WTC11 (cell line): ENCODE measurements at regions not wholly inside any gene's neighbourhood (a gene's known extent, or its start where the extent isn't known, plus 50 kb on each side); places are given as distances from the start of the nearest gene placed in this dataset.

Source experiments
- ATAC-seq: fragments of 200-7000 bp; cut with Tn5 transposase; 2 replicates; pipeline ENCODE4 v1.10.0; 2021; ENCODE audit warnings: mild to moderate bottlenecking, moderate library complexity
- CTCF ChIA-PET: fragments of 300-600 bp; sonication (Branson Sonifier 250); formaldehyde crosslinking; loops from one replicate; lab custom pipeline; 2021; ENCODE audit warnings: antibody characterized with exemption; lab: Charles Lee
- POLR2A ChIA-PET: fragments of 350-600 bp; sonication (Branson Sonifier 250); formaldehyde crosslinking; loops from one replicate; lab custom pipeline; 2021; ENCODE audit warnings: antibody characterized with exemption; lab: Charles Lee
- DNase-seq: peaks from one replicate; pipeline ENCODE4 v3.0.0; 2021; ENCODE audit warnings: low spot score
- H3K27ac Mint-ChIP-seq: 2 replicates; pipeline ENCODE4 v1.8.0; 2021; ENCODE audit warnings: mixed read lengths
- H3K27me3 Mint-ChIP-seq: 2 replicates; pipeline ENCODE4 v1.8.0; 2021; ENCODE audit warnings: low read depth, mild to moderate bottlenecking, moderate library complexity, mixed read lengths
- H3K36me3 Mint-ChIP-seq: 2 replicates; pipeline ENCODE4 v1.8.0; 2021; ENCODE audit warnings: mixed read lengths
- H3K4me1 Mint-ChIP-seq: 2 replicates; pipeline ENCODE4 v1.8.0; 2022; ENCODE audit warnings: mixed read lengths
- H3K4me3 Mint-ChIP-seq: 2 replicates; pipeline ENCODE4 v1.8.0; 2021; ENCODE audit warnings: mild to moderate bottlenecking, moderate library complexity, mixed read lengths
- H3K9me3 Mint-ChIP-seq: 2 replicates; pipeline ENCODE4 v1.8.0; 2021; ENCODE audit warnings: mixed read lengths
- GABPB1 ChIP-seq: sonication (generic); formaldehyde crosslinking; IDR thresholded peaks from 2 replicates; pipeline ENCODE4 v1.8.1; 2023; ENCODE audit warnings: mild to moderate bottlenecking, missing genetic modification reagents
- GRHL2 ChIP-seq: fragments of 250-450 bp; sonication (Bioruptor Pico); IDR thresholded peaks from 2 replicates; pipeline ENCODE4 v1.8.0; 2022; ENCODE audit warnings: mild to moderate bottlenecking, moderate library complexity; ENCODE audit not compliant: insufficient replicate concordance, severe bottlenecking
- JAZF1 ChIP-seq: fragments of 250-450 bp; sonication (Bioruptor Pico); IDR thresholded peaks from 2 replicates; pipeline ENCODE4 v1.9.0; 2021; ENCODE audit warnings: moderate library complexity, mild to moderate bottlenecking, inconsistent platforms
- KAT7 ChIP-seq: sonication (generic); formaldehyde crosslinking; IDR thresholded peaks from 2 replicates; pipeline ENCODE4 v1.8.1; 2023; ENCODE audit warnings: missing genetic modification reagents, mild to moderate bottlenecking, borderline replicate concordance
- MYBL2 ChIP-seq: sonication (generic); formaldehyde crosslinking; IDR thresholded peaks from 2 replicates; pipeline ENCODE4 v1.8.1; 2023; ENCODE audit warnings: mild to moderate bottlenecking, moderate library complexity, missing genetic modification reagents
- SOX15 ChIP-seq: fragments of 250-450 bp; sonication (Bioruptor Pico); IDR thresholded peaks from 2 replicates; pipeline ENCODE4 v1.9.0; 2021; ENCODE audit warnings: mild to moderate bottlenecking
- TCF7 ChIP-seq: sonication (generic); formaldehyde crosslinking; IDR thresholded peaks from 2 replicates; pipeline ENCODE4 v1.8.0; 2022; ENCODE audit warnings: mild to moderate bottlenecking, low read depth, missing genetic modification reagents, moderate library complexity
- ZBTB21 ChIP-seq: sonication (generic); formaldehyde crosslinking; IDR thresholded peaks from 2 replicates; pipeline ENCODE4 v1.8.1; 2023; ENCODE audit warnings: mild to moderate bottlenecking, missing genetic modification reagents, borderline replicate concordance
- ZNF121 ChIP-seq: sonication (generic); formaldehyde crosslinking; IDR thresholded peaks from 2 replicates; pipeline ENCODE4 v1.8.0; 2023; ENCODE audit warnings: missing genetic modification reagents
- ZNF232 ChIP-seq: sonication (generic); formaldehyde crosslinking; IDR thresholded peaks from 2 replicates; pipeline ENCODE4 v1.8.0; 2022; ENCODE audit warnings: mild to moderate bottlenecking, missing genetic modification reagents
- ZNF423 ChIP-seq: fragments of 250-450 bp; sonication (Bioruptor Pico); IDR thresholded peaks from 2 replicates; pipeline ENCODE4 v2.1.2; 2022; ENCODE audit warnings: mild to moderate bottlenecking, moderate library complexity
- TF ChIP-seq, protein P1 (sequence below): sonication (generic); formaldehyde crosslinking; IDR thresholded peaks from 2 replicates; pipeline ENCODE4 v1.8.0; 2023; ENCODE audit warnings: missing genetic modification reagents, mild to moderate bottlenecking, borderline replicate concordance
- TF ChIP-seq, protein P2 (sequence below): sonication (generic); formaldehyde crosslinking; conservative IDR thresholded peaks from 2 replicates; pipeline ENCODE4 v1.8.1; 2022; ENCODE audit warnings: mild to moderate bottlenecking, missing genetic modification reagents
- TF ChIP-seq, protein P3 (sequence below): sonication (generic); formaldehyde crosslinking; IDR thresholded peaks from 2 replicates; pipeline ENCODE4 v1.8.1; 2023; ENCODE audit warnings: mild to moderate bottlenecking, missing genetic modification reagents, moderate library complexity
- TF ChIP-seq, protein P4 (sequence below): fragments of 200-600 bp; IDR thresholded peaks from 2 replicates; pipeline ENCODE4 v1.8.0; 2022; ENCODE audit warnings: antibody characterized with exemption
- TF ChIP-seq, protein P5 (sequence below): sonication (generic); formaldehyde crosslinking; IDR thresholded peaks from 2 replicates; pipeline ENCODE4 v1.8.0; 2022; ENCODE audit warnings: mild to moderate bottlenecking, missing genetic modification reagents
- TF ChIP-seq, protein P6 (sequence below): sonication (generic); formaldehyde crosslinking; IDR thresholded peaks from 2 replicates; pipeline ENCODE4 v1.8.1; 2023; ENCODE audit warnings: mild to moderate bottlenecking, missing genetic modification reagents, borderline replicate concordance
- TF ChIP-seq, protein P7 (sequence below): sonication (generic); formaldehyde crosslinking; IDR thresholded peaks from 2 replicates; pipeline ENCODE4 v1.8.1; 2023; ENCODE audit warnings: mild to moderate bottlenecking, missing genetic modification reagents

DNA sequence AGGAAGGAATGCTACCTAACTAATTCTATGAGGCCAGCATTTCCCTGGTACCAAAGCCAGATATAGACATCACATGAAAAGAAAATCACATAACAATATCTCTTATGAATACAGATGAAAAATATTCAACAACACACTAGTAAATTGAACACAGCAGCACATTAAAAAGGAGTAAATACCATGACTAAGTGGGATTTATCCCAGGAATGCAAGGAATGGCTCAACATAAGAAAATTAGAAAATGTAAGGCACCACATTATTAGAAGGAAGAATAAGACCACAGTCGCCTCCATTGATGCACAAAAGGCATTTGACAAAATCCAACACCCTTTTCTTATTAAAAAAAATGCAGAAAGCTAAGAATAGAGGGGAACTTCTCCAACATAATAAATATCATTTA, 133.9 kb downstream of the TTC32 start:
- Mint-ChIP-seq H3K36me3 (no peaks in the 10 kb centered on the region), H3K27me3 (no peaks in the 10 kb centered on the region), H3K27ac (no peak overlapping the region), H3K9me3 (0 out of 2 replicates have a peak, but pooled peaks cover 4% of the 10 kb centered on the region), H3K4me1 (peaks cover 6% of the 10 kb centered on the region), H3K4me3 (no peak overlapping the region)
- no peak for ATAC-seq
- POLR2A ChIA-PET = no interaction called here
- no peak for DNase-seq
- CTCF ChIA-PET = no interaction called here
- TF ChIP-seq, protein P1, sequence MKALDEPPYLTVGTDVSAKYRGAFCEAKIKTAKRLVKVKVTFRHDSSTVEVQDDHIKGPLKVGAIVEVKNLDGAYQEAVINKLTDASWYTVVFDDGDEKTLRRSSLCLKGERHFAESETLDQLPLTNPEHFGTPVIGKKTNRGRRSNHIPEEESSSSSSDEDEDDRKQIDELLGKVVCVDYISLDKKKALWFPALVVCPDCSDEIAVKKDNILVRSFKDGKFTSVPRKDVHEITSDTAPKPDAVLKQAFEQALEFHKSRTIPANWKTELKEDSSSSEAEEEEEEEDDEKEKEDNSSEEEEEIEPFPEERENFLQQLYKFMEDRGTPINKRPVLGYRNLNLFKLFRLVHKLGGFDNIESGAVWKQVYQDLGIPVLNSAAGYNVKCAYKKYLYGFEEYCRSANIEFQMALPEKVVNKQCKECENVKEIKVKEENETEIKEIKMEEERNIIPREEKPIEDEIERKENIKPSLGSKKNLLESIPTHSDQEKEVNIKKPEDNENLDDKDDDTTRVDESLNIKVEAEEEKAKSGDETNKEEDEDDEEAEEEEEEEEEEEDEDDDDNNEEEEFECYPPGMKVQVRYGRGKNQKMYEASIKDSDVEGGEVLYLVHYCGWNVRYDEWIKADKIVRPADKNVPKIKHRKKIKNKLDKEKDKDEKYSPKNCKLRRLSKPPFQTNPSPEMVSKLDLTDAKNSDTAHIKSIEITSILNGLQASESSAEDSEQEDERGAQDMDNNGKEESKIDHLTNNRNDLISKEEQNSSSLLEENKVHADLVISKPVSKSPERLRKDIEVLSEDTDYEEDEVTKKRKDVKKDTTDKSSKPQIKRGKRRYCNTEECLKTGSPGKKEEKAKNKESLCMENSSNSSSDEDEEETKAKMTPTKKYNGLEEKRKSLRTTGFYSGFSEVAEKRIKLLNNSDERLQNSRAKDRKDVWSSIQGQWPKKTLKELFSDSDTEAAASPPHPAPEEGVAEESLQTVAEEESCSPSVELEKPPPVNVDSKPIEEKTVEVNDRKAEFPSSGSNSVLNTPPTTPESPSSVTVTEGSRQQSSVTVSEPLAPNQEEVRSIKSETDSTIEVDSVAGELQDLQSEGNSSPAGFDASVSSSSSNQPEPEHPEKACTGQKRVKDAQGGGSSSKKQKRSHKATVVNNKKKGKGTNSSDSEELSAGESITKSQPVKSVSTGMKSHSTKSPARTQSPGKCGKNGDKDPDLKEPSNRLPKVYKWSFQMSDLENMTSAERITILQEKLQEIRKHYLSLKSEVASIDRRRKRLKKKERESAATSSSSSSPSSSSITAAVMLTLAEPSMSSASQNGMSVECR (CRISPR knock-in tag) = no peak
- TF ChIP-seq ZBTB21 (no peak), KAT7 (CRISPR knock-in tag) (no peak), ZNF423 (CRISPR knock-in tag) (no peak), MYBL2 (CRISPR knock-in tag) (no peak), GRHL2 (no peak), TCF7 (no peak), GABPB1 (CRISPR knock-in tag) (no peak), ZNF121 (CRISPR knock-in tag) (no peak), SOX15 (CRISPR knock-in tag) (no peak), JAZF1 (CRISPR knock-in tag) (no peak), ZNF232 (CRISPR knock-in tag) (no peak)
- TF ChIP-seq, protein P2, sequence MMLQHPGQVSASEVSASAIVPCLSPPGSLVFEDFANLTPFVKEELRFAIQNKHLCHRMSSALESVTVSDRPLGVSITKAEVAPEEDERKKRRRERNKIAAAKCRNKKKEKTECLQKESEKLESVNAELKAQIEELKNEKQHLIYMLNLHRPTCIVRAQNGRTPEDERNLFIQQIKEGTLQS = no peak
- TF ChIP-seq, protein P3, sequence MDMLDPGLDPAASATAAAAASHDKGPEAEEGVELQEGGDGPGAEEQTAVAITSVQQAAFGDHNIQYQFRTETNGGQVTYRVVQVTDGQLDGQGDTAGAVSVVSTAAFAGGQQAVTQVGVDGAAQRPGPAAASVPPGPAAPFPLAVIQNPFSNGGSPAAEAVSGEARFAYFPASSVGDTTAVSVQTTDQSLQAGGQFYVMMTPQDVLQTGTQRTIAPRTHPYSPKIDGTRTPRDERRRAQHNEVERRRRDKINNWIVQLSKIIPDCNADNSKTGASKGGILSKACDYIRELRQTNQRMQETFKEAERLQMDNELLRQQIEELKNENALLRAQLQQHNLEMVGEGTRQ = no peak
- TF ChIP-seq, protein P4, sequence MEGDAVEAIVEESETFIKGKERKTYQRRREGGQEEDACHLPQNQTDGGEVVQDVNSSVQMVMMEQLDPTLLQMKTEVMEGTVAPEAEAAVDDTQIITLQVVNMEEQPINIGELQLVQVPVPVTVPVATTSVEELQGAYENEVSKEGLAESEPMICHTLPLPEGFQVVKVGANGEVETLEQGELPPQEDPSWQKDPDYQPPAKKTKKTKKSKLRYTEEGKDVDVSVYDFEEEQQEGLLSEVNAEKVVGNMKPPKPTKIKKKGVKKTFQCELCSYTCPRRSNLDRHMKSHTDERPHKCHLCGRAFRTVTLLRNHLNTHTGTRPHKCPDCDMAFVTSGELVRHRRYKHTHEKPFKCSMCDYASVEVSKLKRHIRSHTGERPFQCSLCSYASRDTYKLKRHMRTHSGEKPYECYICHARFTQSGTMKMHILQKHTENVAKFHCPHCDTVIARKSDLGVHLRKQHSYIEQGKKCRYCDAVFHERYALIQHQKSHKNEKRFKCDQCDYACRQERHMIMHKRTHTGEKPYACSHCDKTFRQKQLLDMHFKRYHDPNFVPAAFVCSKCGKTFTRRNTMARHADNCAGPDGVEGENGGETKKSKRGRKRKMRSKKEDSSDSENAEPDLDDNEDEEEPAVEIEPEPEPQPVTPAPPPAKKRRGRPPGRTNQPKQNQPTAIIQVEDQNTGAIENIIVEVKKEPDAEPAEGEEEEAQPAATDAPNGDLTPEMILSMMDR = no peak
- TF ChIP-seq, protein P5, sequence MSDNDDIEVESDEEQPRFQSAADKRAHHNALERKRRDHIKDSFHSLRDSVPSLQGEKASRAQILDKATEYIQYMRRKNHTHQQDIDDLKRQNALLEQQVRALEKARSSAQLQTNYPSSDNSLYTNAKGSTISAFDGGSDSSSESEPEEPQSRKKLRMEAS (CRISPR knock-in tag) = no peak
- TF ChIP-seq, protein P6, sequence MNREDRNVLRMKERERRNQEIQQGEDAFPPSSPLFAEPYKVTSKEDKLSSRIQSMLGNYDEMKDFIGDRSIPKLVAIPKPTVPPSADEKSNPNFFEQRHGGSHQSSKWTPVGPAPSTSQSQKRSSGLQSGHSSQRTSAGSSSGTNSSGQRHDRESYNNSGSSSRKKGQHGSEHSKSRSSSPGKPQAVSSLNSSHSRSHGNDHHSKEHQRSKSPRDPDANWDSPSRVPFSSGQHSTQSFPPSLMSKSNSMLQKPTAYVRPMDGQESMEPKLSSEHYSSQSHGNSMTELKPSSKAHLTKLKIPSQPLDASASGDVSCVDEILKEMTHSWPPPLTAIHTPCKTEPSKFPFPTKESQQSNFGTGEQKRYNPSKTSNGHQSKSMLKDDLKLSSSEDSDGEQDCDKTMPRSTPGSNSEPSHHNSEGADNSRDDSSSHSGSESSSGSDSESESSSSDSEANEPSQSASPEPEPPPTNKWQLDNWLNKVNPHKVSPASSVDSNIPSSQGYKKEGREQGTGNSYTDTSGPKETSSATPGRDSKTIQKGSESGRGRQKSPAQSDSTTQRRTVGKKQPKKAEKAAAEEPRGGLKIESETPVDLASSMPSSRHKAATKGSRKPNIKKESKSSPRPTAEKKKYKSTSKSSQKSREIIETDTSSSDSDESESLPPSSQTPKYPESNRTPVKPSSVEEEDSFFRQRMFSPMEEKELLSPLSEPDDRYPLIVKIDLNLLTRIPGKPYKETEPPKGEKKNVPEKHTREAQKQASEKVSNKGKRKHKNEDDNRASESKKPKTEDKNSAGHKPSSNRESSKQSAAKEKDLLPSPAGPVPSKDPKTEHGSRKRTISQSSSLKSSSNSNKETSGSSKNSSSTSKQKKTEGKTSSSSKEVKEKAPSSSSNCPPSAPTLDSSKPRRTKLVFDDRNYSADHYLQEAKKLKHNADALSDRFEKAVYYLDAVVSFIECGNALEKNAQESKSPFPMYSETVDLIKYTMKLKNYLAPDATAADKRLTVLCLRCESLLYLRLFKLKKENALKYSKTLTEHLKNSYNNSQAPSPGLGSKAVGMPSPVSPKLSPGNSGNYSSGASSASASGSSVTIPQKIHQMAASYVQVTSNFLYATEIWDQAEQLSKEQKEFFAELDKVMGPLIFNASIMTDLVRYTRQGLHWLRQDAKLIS (CRISPR knock-in tag) = no peak
- TF ChIP-seq, protein P7, sequence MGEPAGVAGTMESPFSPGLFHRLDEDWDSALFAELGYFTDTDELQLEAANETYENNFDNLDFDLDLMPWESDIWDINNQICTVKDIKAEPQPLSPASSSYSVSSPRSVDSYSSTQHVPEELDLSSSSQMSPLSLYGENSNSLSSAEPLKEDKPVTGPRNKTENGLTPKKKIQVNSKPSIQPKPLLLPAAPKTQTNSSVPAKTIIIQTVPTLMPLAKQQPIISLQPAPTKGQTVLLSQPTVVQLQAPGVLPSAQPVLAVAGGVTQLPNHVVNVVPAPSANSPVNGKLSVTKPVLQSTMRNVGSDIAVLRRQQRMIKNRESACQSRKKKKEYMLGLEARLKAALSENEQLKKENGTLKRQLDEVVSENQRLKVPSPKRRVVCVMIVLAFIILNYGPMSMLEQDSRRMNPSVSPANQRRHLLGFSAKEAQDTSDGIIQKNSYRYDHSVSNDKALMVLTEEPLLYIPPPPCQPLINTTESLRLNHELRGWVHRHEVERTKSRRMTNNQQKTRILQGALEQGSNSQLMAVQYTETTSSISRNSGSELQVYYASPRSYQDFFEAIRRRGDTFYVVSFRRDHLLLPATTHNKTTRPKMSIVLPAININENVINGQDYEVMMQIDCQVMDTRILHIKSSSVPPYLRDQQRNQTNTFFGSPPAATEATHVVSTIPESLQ (CRISPR knock-in tag) = no peak
